Right lobe of liver (tissue), 6 donors: ENCODE measurements at regions not wholly inside any gene's neighbourhood (a gene's known extent, or its start where the extent isn't known, plus 50 kb on each side); places are given as distances from the start of the nearest gene placed in this dataset.

ENCODE experiments used
- ATAC-seq, 4 donors: fragments of 200-7000 bp; cut with Tn5 transposase; one replicate each; pipeline ENCODE4 v1.9.1; 2020; ENCODE audit warnings: mild to moderate bottlenecking in 4 of 4, moderate library complexity in 4 of 4
- DNase-seq, 3 donors: peaks; one replicate each; pipeline ENCODE4 v3.0.0-alpha.2; 2020
- H3K27ac ChIP-seq, 3 donors: fragments of 200-600 bp; one replicate each; pipeline ENCODE4 v1.8.0; 2022
- H3K27me3 ChIP-seq, 2 donors: fragments of 200-600 bp; one replicate each; pipeline ENCODE4 v1.8.0; 2022
- H3K36me3 ChIP-seq, 4 donors: fragments of 200-600 bp; sonication (generic) in 1 of 4; one replicate each; pipeline versions ENCODE4 v1.5.1 to v1.8.0; 2017 to 2022; ENCODE audit warnings: control low read depth in 1 of 4
- H3K4me1 ChIP-seq, 4 donors: fragments of 200-600 bp; sonication (generic) in 1 of 4; one replicate each; pipeline versions ENCODE4 v1.5.1 to v1.8.0; 2017 to 2022; ENCODE audit warnings: control low read depth in 1 of 4
- H3K4me3 ChIP-seq, 3 donors: fragments of 200-600 bp; one replicate each; pipeline ENCODE4 v1.8.0; 2022
- H3K9me3 ChIP-seq, 4 donors: fragments of 200-600 bp; sonication (generic) in 1 of 4; one replicate each; pipeline versions ENCODE4 v1.5.1 to v1.8.0; 2017 to 2022; ENCODE audit warnings: control low read depth in 1 of 4
- POLR2A ChIP-seq: fragments of 450-650 bp; IDR thresholded peaks from one replicate; pipeline ENCODE4 v1.6.1; 2017; ENCODE audit warnings: antibody characterized with exemption, mild to moderate bottlenecking
- WGBS: methylation state at CpG from one replicate; pipeline ENCODE4 v1.1.6; 2018; ENCODE audit warnings: low coverage, low lambda C conversion rate; ENCODE audit not compliant: insufficient coverage; ENCODE audit errors: missing lambda C conversion rate; 5-methylcytosine and 5-hydroxymethylcytosine counted together
- intact Hi-C, 2 donors: fragments of 100-400 bp; cut with DNase I; formaldehyde crosslinking; loops; one replicate each; pipeline versions ENCODE4 v1.11.2 to v1.14.1; 2022
- TF ChIP-seq, protein P1 (sequence below), 4 donors: fragments of 200-600 bp in 3 of 4; fragments of 450-650 bp in 1 of 4; IDR thresholded peaks; one replicate each; pipeline versions ENCODE4 v1.5.1 to v1.8.0; 2016 to 2022; ENCODE audit warnings: antibody characterized with exemption in 4 of 4, mild to moderate bottlenecking in 2 of 4
- donor health status: DM: no; HTN: yes; CAD: no.
- donor health status: DM: no; HTN: no; CAD: no.
- donor health status: DM: no; HTN: no; CAD: no.
- donor health status: DM: no; HTN: yes; CAD: no.
- donor health status: DM: no; HTN: yes; CAD: no.

DNA sequence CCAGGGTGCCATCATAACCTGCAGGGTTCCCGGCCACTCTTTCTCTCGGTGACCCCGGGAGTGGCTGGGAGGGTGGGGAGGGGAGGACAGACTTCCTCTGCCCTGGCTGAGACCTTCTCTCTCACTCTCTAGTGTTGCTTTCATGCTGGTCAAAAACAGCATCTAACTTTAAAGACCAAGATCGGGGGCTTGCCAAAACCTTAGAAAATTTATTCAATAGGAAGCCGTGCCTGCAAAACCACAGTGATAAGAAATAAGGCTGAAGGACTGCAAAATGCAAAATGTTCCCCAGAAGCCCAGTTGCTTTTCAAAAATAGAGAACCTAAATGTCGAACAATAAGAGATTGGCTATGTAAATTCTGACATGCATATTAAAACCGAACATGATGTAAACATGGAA is 344.0 kb downstream of the FOXL1 start:
- Histone ChIP-seq H3K4me1 (no peaks in the 10 kb centered on the region), H3K4me3 (no peak overlapping the region), H3K9me3 (no peaks in the 10 kb centered on the region), H3K27ac (no peak overlapping the region), H3K27me3 (no peaks in the 10 kb centered on the region), H3K36me3 (no peaks in the 10 kb centered on the region)
- TF ChIP-seq, protein P1, sequence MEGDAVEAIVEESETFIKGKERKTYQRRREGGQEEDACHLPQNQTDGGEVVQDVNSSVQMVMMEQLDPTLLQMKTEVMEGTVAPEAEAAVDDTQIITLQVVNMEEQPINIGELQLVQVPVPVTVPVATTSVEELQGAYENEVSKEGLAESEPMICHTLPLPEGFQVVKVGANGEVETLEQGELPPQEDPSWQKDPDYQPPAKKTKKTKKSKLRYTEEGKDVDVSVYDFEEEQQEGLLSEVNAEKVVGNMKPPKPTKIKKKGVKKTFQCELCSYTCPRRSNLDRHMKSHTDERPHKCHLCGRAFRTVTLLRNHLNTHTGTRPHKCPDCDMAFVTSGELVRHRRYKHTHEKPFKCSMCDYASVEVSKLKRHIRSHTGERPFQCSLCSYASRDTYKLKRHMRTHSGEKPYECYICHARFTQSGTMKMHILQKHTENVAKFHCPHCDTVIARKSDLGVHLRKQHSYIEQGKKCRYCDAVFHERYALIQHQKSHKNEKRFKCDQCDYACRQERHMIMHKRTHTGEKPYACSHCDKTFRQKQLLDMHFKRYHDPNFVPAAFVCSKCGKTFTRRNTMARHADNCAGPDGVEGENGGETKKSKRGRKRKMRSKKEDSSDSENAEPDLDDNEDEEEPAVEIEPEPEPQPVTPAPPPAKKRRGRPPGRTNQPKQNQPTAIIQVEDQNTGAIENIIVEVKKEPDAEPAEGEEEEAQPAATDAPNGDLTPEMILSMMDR (IDR thresholded peaks at IDR 0.05) = no peak
- no peak for TF ChIP-seq POLR2A
- intact Hi-C loops = no loop called here
- ATAC-seq (no peak), DNase-seq (no peak)
- 34% methylated on average over 6 of the region's 7 CpGs for WGBS

DNA sequence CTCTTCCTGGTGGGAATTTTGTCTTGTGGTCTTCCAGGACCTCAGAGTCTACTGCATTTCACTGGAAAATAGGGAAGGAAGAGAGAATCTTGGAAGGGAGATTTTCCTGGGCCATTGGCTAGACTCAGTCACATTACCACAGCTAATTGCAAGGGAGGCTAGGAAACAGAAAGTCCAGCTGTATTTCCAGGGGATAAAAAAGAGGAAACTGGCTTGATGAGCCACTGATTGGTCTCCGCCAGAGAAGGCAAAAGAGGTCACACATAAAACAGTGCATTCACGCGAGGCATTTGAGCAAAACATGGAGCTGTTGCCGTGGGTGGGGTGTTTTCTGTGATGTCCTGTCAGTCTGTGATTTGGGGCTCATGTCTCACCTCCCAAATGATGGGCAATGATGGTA is 345.3 kb downstream of the FOXL1 start:
- Histone ChIP-seq H3K4me3 (no peak overlapping the region), H3K27me3 (no peaks in the 10 kb centered on the region), H3K4me1 (no peaks in the 10 kb centered on the region), H3K9me3 (no peaks in the 10 kb centered on the region), H3K36me3 (no peaks in the 10 kb centered on the region), H3K27ac (no peak overlapping the region)
- intact Hi-C loops = no loop called here
- TF ChIP-seq POLR2A = no peak
- TF ChIP-seq, protein P1 (IDR thresholded peaks at IDR 0.05) = no peak
- DNase-seq (no peak), ATAC-seq (no peak)
- WGBS = 59% methylated on average over 4 of the region's 4 CpGs

DNA sequence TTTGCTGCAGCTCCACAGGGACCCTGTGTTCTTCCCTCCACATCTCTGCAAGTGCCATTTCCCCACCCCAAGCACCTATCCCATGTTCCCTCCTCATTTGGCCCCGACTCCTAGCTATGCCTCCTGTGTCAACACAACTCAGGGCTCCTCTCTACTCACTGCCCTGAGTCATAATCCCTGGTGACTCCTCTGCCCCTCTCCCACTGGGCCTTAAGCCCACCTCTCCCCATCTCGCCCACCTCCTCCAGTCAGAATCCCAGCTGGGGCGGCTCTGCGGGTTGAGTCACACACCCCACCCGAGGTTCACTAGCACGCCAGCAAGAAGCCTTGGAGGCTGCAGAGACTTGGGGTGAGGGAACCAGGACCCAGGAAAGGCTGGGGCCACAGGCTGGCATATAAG is 346.2 kb downstream of the FOXL1 start:
- Histone ChIP-seq H3K27ac (no peak overlapping the region), H3K27me3 (no peaks in the 10 kb centered on the region), H3K36me3 (no peaks in the 10 kb centered on the region), H3K9me3 (no peaks in the 10 kb centered on the region), H3K4me3 (no peak overlapping the region), H3K4me1 (no peaks in the 10 kb centered on the region)
- TF ChIP-seq, protein P1 (IDR thresholded peaks at IDR 0.05) = no peak
- TF ChIP-seq POLR2A = no peak
- WGBS = 77% methylated on average over 6 of the region's 6 CpGs
- ATAC-seq (no peak), DNase-seq (no peak)
- intact Hi-C loops = no loop called here

DNA sequence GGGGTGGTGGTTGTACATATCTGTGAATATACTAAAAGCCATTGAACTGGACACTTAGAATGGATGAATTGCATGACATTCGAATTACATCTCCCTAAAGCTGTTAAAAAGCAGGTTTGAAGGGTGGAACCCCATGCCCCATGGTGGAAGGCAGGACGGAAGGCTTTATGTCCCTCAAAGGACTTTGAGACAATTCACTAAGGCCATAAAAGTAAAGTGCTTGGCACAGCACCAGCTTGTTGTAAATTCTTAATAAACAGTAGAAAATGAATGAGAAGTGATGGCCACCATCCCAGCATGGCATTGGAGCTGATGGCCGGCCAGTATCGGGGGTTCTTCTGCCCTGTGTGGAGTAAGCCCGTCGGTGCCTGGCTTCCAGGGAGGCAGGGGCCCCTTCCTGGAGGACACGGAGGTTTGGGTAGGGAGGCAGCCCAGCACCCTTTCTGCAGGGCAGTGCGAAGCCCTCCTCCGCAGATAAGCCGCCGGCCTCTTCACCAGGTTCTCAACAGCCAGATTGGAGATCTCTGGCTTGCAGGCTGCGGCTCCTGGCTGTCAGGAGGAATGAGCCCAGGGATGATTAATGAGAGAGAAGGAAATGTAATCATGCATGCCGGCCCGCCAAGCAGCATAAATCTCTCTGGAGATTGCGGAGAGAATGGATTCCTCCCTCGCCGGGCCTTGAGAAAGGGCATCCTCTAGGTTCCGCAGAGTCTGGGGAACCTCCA is 346.9 kb downstream of the FOXL1 start:
- no peaks in the 10 kb centered on the region for H3K9me3 ChIP-seq
- ATAC-seq (no peak), DNase-seq (no peak)
- no peak overlapping the region for H3K4me3 ChIP-seq
- no peak overlapping the region for H3K27ac ChIP-seq
- intact Hi-C loops = no loop called here
- H3K36me3 ChIP-seq = no peaks in the 10 kb centered on the region
- no peaks in the 10 kb centered on the region for H3K27me3 ChIP-seq
- WGBS = 39% methylated on average over 12 of the region's 18 CpGs
- no peaks in the 10 kb centered on the region for H3K4me1 ChIP-seq
- TF ChIP-seq, protein P1 (IDR thresholded peaks at IDR 0.05) = no peak
- TF ChIP-seq POLR2A = no peak
